ENCODE measurements at regions not wholly inside any gene's neighbourhood (a gene's known extent, or its start where the extent isn't known, plus 50 kb on each side); places are given as distances from the start of the nearest gene placed in this dataset.

DNA sequence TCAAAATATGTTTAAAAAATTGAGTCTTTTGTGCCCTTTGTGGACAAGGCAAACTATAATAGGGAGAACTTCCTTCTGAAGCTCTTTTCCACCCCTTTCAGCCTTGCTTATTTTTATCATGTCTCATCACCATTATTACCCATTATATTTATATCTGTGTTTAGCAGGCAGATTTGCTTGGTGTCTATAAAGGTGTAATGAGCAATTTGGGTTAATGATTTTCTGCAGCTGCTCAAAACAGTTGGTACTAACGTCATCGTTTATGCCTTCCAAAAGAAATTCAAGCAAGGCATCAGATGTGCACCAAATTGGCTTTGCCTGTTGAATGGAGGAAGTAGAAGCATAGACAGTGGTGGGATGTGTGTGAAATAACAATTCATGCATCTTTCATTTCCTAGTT, 483.7 kb upstream of the SGO1 start:
- in situ Hi-C loops (cut with MboI; ENCODE audit: low sequenced_read_pairs, unreplicated experiment), result no loop called here
- no peak for TF ChIP-seq CTCF (IDR thresholded peaks at IDR 0.05; ENCODE audit: borderline replicate concordance, control extremely low read depth, extremely low read depth, insufficient read depth, missing control alignments)
- DNase-seq (ENCODE audit: low spot score), result no peak

DNA sequence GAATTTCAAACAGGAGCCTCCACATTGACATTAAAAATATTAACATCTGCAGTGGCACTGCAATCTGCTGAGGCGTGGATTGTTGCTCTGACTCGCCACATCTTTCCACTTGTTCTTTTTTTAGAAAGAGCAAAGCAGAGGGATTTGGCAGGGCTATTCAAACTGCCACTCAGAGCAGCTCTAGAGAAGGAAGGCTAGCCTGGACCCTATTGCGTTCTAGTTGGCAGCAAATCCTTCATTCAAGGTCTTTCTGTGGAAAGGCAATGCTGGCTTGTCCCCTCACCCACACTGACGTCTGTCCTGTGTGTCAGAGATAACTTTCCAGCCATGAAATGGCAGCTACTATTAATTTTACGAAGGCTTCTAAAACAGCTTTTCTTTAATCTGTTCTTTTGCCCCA, 483.2 kb upstream of the SGO1 start:
- no peak for TF ChIP-seq CTCF (IDR thresholded peaks at IDR 0.05; ENCODE audit: borderline replicate concordance, control extremely low read depth, extremely low read depth, insufficient read depth, missing control alignments)
- in situ Hi-C loops (cut with MboI; ENCODE audit: low sequenced_read_pairs, unreplicated experiment), result no loop called here
- no peak for DNase-seq (ENCODE audit: low spot score)

GRCh38 chr3:20668411-20668810, 482.4 kb upstream of the SGO1 start:
- no peak for TF ChIP-seq CTCF (IDR thresholded peaks at IDR 0.05; ENCODE audit: borderline replicate concordance, control extremely low read depth, extremely low read depth, insufficient read depth, missing control alignments)
- DNase-seq (ENCODE audit: low spot score), result no peak
- in situ Hi-C loops (cut with MboI; ENCODE audit: low sequenced_read_pairs, unreplicated experiment), result no loop called here

DNA sequence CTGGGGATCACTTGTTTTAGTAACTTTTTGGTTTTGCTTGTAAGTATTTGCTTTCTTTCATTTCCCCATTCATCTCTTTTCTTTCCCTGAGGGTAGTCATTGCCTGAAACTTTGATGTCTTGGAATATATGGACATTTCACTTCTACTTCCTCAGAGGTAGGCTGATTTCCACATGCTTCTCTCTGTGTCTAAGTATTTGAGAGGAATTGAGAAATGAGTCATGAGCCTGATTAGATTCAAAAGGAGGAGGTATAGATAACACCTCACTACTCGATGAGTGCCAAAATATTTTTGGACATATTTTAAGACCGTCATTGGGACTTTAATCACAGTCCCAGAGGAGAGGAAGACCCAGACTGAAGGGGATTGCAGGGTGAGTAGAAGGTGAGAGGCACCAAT, 480.1 kb upstream of the SGO1 start:
- in situ Hi-C loops (cut with MboI; ENCODE audit: low sequenced_read_pairs, unreplicated experiment), result no loop called here
- TF ChIP-seq CTCF (IDR thresholded peaks at IDR 0.05; ENCODE audit: borderline replicate concordance, control extremely low read depth, extremely low read depth, insufficient read depth, missing control alignments), result no peak
- no peak for DNase-seq (ENCODE audit: low spot score)

DNA sequence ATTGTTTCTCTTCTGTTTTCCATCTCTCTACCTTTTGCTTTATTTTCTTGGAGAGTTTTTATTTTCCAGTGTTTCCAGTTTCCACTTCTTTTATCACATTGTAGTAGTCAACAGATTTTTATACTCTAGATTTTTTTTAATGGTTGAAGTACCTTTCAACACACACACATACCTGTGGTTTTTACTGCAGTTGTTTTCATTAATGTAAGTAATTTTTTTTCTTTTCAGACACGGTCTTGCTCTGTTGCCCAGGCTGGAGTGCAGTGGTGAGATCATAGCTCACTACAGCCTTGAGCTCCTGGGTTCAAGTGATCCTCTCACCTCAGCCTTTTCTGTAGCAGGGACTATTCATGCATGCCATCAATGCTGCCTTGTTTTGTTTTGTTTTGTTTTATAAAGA, 472.5 kb upstream of the SGO1 start:
- no peak for TF ChIP-seq CTCF (IDR thresholded peaks at IDR 0.05; ENCODE audit: borderline replicate concordance, control extremely low read depth, extremely low read depth, insufficient read depth, missing control alignments)

GRCh38 chr3:20657560-20657959, 471.6 kb upstream of the SGO1 start:
- in situ Hi-C loops (cut with MboI; ENCODE audit: low sequenced_read_pairs, unreplicated experiment), result no loop called here
- TF ChIP-seq CTCF (IDR thresholded peaks at IDR 0.05; ENCODE audit: borderline replicate concordance, control extremely low read depth, extremely low read depth, insufficient read depth, missing control alignments), result no peak

More for the DNA sequence above, 472.5 kb upstream of the SGO1 start:
- in situ Hi-C loops (cut with MboI; ENCODE audit: low sequenced_read_pairs, unreplicated experiment), result no loop called here
- no peak for DNase-seq (ENCODE audit: low spot score)

More at GRCh38 chr3:20657560-20657959, 471.6 kb upstream of the SGO1 start:
- no peak for DNase-seq (ENCODE audit: low spot score)

Measured in GM13976 (cell line).